HFF-Myc (cell line): ENCODE measurements at regions not wholly inside any gene's neighbourhood (a gene's known extent, or its start where the extent isn't known, plus 50 kb on each side); places are given as distances from the start of the nearest gene placed in this dataset.

Experiments used
- DNase-seq: peaks from one replicate; pipeline ENCODE4 v3.0.0-alpha.2; 2011; ENCODE audit warnings: low read depth; ENCODE audit errors: extremely low read depth
- H3K4me3 ChIP-seq: replicated peaks from 2 replicates; pipeline ENCODE4 v1.5.1; 2011; ENCODE audit warnings: low read depth, mild to moderate bottlenecking, control low read depth, low read length
- CTCF ChIP-seq: IDR thresholded peaks from 2 replicates; pipeline ENCODE4 v1.5.1; 2012; ENCODE audit warnings: mild to moderate bottlenecking, low read depth, low read length, control low read depth; ENCODE audit errors: missing control alignments

GRCh38 chr4:14614840-14615239, 387.4 kb upstream of the CPEB2 start:
- DNase-seq = no peak
- TF ChIP-seq CTCF = no peak
- no peak overlapping the region for H3K4me3 ChIP-seq

GRCh38 chr4:14615671-14616070, 386.6 kb upstream of the CPEB2 start:
- DNase-seq = no peak
- no peak overlapping the region for H3K4me3 ChIP-seq
- TF ChIP-seq CTCF = no peak

GRCh38 chr4:14620567-14621141, 381.6 kb upstream of the CPEB2 start:
- no peak overlapping the region for H3K4me3 ChIP-seq
- TF ChIP-seq CTCF = no peak
- DNase-seq = no peak

- H3K4me3 ChIP-seq = no peak overlapping the region
- DNase-seq = no peak
- no peak for TF ChIP-seq CTCF
Observed at GRCh38 chr4:14621731-14622463, 380.4 kb upstream of the CPEB2 start.

DNA sequence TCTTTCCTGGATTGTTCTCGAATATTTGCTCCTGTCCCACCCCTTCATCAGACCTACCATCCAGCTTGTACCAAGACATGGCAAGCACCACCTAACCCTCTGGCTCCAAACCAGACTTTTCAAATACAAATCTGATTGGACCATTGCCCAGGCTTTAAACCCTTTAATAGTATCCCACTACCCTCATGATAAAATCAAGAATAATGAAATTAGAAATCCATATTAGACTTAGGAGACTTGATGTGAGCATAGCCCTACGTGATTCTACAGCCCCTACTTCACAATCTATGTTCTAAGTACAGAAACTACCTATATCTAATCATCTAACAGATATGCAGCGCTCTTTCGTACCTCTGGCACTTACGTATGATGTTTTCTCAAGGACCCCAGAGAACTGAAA, 375.2 kb upstream of the CPEB2 start:
- no peak overlapping the region for H3K4me3 ChIP-seq
- no peak for DNase-seq
- TF ChIP-seq CTCF = no peak

DNA sequence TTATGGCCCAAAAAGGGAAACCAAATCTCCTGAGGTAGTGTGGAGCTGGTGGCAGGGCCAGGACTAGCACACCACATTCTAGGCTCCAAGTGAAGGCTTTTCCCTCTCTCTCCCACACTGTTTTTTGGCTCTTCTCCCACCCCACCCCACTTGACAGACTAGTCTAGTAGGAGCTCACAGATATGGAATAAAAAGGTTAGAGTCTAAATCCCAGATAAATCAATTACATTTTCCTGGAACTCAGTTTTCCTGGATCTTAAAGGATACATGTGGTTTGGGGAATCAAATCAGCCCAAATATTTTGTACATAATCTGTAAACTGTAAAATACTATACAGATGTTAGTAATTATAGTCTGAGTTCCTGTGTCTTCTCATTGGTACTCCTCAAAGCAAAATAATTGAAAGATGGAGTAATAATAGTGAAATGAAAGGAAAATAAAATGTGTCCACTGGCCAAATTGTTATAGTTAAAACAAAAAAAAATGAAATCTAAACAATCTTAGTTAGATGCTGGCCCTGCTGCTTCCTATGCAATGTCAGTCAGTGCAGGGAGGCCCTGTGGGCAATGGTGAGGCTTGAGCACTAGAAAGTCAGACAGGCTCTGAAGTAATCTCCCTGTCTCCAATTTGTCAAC, 370.4 kb upstream of the CPEB2 start:
- no peak for TF ChIP-seq CTCF
- DNase-seq = no peak
- H3K4me3 ChIP-seq = no peak overlapping the region
